ENCODE measurements at regions not wholly inside any gene's neighbourhood (a gene's known extent, or its start where the extent isn't known, plus 50 kb on each side); places are given as distances from the start of the nearest gene placed in this dataset.

DNA sequence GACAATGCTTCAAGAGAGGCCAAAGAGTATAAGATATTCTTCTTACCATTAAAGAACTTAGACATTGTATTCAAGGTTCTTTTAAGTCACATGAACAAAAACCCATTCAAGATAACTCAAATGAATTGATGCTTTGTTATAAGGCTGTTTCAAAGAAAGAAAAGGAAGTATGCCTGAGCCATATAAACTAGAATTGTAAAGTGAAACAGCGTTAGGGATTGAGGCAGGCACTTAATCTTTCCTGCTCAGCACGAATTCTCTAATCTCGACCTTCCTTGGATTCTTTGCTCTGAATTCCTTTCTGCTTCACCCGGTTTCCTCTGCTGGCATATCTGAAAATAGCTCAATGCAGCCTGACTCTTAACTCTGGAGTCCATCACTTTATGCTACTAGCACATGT, 595.4 kb downstream of the DIAPH3 start:
- DNase-seq (ENCODE audit: low read depth), result no peak
- no peak overlapping the region for H3K4me3 ChIP-seq (ENCODE audit: low read depth, low read length)
- TF ChIP-seq, protein P1, sequence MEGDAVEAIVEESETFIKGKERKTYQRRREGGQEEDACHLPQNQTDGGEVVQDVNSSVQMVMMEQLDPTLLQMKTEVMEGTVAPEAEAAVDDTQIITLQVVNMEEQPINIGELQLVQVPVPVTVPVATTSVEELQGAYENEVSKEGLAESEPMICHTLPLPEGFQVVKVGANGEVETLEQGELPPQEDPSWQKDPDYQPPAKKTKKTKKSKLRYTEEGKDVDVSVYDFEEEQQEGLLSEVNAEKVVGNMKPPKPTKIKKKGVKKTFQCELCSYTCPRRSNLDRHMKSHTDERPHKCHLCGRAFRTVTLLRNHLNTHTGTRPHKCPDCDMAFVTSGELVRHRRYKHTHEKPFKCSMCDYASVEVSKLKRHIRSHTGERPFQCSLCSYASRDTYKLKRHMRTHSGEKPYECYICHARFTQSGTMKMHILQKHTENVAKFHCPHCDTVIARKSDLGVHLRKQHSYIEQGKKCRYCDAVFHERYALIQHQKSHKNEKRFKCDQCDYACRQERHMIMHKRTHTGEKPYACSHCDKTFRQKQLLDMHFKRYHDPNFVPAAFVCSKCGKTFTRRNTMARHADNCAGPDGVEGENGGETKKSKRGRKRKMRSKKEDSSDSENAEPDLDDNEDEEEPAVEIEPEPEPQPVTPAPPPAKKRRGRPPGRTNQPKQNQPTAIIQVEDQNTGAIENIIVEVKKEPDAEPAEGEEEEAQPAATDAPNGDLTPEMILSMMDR (IDR thresholded peaks at IDR 0.05; ENCODE audit: control insufficient read depth, extremely low read depth, insufficient read depth), result no peak

DNA sequence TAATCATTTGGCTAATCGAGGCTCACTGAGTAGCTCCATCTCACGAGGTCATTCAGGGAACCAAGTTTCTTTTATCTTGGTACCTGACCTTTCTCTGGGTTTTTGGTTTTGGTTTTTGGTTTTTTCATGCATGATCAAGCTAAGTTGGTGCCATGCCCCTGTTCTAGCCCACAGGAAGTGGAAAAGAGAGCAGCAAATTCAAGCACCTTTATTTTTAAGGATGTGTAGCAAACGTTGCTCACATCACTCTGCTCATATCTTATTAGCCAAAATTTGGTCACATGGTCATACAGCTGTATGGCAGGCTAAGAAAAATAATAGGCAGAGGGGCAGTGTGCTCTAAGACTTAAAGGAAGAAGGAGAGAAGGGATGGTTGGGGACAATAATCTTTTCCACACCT, 593.5 kb downstream of the DIAPH3 start:
- no peak overlapping the region for H3K4me3 ChIP-seq (ENCODE audit: low read depth, low read length)
- TF ChIP-seq, protein P1 (IDR thresholded peaks at IDR 0.05; ENCODE audit: control insufficient read depth, extremely low read depth, insufficient read depth), result no peak
- no peak for DNase-seq (ENCODE audit: low read depth)

DNA sequence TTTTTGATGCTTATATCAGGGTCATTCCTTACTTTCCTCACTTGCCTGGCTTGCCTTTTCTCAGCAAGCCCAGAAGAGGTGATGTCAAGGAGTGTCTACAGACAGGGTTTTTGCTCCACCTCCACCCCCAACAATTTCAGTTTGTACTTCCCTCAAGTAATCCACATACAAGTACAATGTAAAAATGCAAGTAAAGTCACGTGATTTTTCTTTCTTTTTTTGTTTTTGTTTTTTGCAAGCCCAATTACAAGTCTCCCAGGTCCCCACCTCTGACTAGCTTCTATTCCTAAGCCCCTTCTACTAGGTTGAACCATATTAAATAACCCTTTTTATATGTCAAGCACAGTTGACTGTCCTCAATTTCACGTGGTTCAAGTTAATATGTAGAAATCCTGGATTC, 579.6 kb downstream of the DIAPH3 start:
- H3K4me3 ChIP-seq (ENCODE audit: low read depth, low read length), result no peak overlapping the region
- TF ChIP-seq, protein P1 (IDR thresholded peaks at IDR 0.05; ENCODE audit: control insufficient read depth, extremely low read depth, insufficient read depth), result no peak
- DNase-seq (ENCODE audit: low read depth), result no peak

DNA sequence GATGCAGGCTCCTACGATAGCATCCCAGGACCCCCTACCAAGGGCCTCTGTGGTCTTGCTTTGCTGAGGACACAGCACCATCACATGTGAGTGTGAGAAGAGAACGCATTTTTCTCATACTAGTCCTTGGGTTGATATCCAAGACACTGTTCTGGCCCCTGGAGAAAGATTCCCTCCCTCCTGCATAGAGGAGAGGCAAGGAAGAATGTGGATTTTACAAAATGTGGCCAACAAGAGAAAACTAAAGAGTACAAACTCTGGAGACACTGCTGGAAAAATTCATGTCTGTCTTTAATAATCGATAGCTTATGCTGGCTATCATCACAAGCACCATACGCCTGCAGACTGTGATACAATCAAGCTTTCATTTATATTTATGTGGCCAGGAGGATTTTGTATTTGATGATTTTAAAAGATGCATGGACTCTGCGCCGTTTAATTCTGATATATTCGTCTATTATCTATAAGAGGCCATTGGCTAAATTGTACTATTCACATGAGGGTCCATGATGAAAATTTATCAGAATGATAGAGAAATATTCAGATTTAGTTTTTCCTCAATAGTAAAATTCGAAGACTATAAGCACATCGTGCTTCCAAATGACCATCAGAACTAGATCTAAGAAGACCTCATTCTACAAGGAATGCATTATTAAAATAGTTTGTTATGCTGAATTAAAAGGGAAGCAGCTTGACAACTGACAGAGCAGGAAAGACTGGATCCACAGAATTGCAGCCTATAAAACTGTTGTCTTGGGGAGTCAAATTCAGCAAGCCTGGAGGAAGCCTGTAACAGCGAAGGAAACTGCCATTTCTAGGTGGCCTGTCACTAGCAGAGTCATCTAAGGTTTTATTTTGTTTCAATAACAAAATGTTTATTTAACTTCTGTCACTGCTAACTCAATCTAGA, 578.7 kb downstream of the DIAPH3 start:
- DNase-seq (ENCODE audit: low read depth), result peak; percentile 55
- TF ChIP-seq, protein P1 (IDR thresholded peaks at IDR 0.05; ENCODE audit: control insufficient read depth, extremely low read depth, insufficient read depth), result no peak
- H3K4me3 ChIP-seq (ENCODE audit: low read depth, low read length), result peak overlapping the region; percentile 9; the same call in 1 of the 2 replicates

DNA sequence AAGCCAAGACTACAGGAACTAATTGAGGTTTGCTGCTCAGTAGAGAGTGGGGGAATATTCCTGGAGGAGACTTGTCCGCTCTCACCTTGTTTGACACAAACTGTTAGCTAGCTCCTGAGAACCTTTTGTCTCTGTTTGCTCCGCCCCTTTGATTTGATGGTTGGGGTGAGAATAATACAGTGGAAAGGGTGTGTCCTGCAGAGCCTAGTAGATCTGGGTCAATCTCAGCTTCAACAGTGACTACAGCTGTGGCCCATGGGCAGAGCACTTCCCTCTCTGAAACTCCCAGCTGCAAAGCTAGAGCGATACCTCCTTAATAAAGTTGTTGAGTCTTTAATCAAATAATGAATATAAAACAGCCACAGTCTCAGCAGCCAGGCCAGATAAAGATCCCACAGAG, 576.7 kb downstream of the DIAPH3 start:
- TF ChIP-seq, protein P1 (IDR thresholded peaks at IDR 0.05; ENCODE audit: control insufficient read depth, extremely low read depth, insufficient read depth), result no peak
- no peak for DNase-seq (ENCODE audit: low read depth)
- no peak overlapping the region for H3K4me3 ChIP-seq (ENCODE audit: low read depth, low read length)

DNA sequence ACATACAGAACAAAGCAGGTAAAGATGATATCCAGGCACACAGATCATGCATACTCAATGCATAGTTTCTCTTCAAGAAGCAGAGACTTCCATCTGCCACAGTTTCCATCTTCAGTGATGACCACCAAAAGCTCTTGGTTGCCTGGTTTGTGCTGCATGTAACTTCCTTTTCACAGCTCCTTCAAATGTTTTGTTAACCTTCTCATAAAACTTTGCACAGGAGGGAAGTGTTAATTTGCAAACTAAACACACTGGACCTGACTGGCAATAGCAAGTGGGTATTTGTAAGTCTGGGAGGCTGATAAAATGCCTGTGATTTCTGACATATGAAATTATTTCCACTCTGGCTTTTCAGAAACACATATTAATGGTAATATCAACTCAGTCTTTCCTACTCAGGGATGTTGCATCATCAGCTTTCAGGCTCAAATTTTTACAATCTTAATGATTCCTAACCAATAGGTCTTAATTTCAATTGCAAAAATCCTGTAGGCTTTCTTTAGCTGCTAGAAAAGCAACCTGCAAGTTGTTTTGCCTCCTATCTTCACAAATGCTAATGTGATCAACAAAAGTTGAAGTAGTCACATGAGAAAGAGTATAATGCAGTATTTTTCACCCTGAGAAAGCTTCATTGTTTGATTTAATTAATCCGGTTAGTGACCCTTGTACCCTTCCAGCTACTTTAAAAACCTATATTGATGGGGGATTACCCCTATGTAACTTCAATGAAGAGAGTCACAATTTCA, 575.6 kb downstream of the DIAPH3 start:
- no peak overlapping the region for H3K4me3 ChIP-seq (ENCODE audit: low read depth, low read length)
- no peak for DNase-seq (ENCODE audit: low read depth)
- TF ChIP-seq, protein P1 (IDR thresholded peaks at IDR 0.05; ENCODE audit: control insufficient read depth, extremely low read depth, insufficient read depth), result no peak

Measured in LNCaP clone FGC (cell line).